ENCODE measurements at regions not wholly inside any gene's neighbourhood (a gene's known extent, or its start where the extent isn't known, plus 50 kb on each side); places are given as distances from the start of the nearest gene placed in this dataset.

DNA sequence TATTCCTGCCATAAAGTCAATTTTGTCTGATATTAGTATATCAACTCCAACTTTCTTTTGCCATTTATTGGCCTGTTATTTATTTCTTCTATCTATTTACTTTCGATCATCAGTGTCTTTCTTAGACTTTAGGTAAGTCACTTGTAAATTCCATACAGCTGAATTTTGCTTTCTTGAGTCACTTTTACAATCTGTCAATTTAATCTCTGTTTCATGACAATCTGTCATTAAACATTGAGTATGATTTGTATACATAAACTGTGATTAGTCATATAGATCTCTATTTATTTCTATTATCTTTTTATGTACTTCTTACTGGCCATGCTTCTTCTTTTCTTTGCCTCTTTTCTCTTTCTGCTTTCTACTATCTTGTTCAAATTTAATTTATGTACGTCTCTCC is 160.1 kb downstream of the TMA16 start:
- no peak for FAIRE-seq
- DNase-seq (ENCODE audit: insufficient read length, low spot score) = no peak
- TF ChIP-seq POLR2A (IDR thresholded peaks at IDR 0.05; ENCODE audit: low read depth, low read length) = no peak

DNA sequence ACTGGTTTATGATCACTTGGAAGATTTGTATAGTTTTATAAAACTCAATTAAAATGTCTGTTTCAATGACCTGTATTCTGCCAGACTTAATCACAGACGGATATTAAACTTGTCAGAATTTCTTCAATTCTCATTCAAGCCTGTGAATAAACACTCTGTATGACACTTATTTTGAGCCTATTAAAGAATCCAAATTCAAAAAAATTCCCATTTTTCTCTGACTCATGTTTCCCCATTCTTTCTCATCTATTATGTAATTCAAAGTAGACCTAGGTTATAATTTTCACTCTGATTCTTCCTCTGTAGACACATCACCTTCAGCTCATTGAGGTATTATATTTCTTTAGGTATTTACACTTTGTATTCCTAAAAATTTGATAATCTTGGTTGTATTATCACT is 166.1 kb downstream of the TMA16 start:
- DNase-seq (ENCODE audit: insufficient read length, low spot score) = no peak
- no peak for FAIRE-seq
- no peak for TF ChIP-seq POLR2A (IDR thresholded peaks at IDR 0.05; ENCODE audit: low read depth, low read length)

DNA sequence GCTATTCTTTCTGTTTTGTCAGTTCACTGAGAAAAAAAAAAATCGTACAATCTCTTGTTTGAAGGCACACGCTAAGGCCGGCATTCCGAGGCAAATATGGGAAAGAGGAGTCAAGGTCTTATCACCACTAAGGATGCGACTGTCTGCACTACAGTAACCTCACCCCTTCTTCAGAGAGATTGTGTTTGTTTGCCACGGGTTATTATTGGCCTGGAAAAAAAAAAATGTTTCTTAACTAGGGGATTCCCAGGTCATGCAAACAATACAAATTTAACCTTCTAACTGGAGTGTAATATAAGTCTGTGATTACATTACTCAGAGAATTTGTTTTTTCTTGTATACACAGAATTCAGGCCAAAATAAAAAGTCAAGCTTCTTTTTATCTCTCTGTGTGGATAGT is 168.3 kb downstream of the TMA16 start:
- no peak for DNase-seq (ENCODE audit: insufficient read length, low spot score)
- no peak for TF ChIP-seq POLR2A (IDR thresholded peaks at IDR 0.05; ENCODE audit: low read depth, low read length)
- FAIRE-seq = no peak

DNA sequence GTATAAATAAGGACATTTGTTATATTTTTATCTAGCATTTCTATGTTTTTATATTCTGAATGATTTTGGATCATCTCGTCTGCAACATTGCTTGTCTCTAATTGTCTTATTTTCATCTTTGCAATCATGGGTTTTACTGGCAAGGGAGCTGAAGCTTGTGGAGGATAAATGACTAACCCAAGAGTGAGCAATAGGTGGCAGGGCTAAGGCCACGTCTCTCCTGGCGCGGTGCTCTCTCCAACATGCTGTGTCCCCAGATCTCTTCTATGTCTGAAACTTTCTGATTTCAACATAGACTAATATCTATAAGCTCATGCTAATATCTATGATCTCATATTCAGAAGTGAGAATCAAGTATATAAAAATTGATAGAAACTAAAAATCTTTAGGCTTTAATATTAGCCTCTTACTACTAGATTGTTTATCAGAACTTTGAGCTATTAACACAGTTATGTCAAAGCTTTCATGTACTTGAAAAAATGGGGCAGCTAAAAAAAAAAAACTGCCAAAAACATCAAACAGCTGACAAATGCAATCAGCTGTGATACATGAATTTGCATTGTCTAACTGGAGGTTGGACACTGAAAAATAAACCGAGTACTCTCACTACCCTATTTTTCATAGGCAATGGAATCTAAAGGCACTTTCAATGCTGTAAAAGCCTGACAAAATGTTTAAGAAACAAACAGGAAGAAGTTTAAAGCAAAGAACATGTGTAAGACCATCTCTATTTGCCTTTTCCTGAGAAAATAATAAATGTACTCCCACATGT is 169.2 kb downstream of the TMA16 start:
- FAIRE-seq (no peak), DNase-seq (ENCODE audit: insufficient read length, low spot score) (no peak)
- no peak for TF ChIP-seq POLR2A (IDR thresholded peaks at IDR 0.05; ENCODE audit: low read depth, low read length)

DNA sequence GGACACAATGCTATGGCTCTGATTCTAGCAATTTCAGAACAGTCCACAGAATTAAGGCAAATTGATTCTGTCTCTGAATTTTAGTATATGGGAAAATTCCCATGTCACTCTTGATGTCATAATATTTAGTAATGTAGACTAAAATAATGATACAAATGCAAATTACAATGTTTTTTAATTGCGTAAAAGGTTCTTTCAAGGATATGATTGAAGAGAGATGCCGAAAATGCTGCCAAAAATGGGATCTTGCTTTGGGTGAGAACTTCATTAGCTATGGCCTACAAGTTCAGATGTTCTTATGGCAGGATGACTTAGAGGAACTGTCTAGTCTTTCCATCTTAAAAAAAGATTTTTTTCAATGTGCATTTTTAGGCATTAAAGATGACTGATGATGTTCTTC is 170.6 kb downstream of the TMA16 start:
- FAIRE-seq (no peak), DNase-seq (ENCODE audit: insufficient read length, low spot score) (no peak)
- TF ChIP-seq POLR2A (IDR thresholded peaks at IDR 0.05; ENCODE audit: low read depth, low read length) = no peak

DNA sequence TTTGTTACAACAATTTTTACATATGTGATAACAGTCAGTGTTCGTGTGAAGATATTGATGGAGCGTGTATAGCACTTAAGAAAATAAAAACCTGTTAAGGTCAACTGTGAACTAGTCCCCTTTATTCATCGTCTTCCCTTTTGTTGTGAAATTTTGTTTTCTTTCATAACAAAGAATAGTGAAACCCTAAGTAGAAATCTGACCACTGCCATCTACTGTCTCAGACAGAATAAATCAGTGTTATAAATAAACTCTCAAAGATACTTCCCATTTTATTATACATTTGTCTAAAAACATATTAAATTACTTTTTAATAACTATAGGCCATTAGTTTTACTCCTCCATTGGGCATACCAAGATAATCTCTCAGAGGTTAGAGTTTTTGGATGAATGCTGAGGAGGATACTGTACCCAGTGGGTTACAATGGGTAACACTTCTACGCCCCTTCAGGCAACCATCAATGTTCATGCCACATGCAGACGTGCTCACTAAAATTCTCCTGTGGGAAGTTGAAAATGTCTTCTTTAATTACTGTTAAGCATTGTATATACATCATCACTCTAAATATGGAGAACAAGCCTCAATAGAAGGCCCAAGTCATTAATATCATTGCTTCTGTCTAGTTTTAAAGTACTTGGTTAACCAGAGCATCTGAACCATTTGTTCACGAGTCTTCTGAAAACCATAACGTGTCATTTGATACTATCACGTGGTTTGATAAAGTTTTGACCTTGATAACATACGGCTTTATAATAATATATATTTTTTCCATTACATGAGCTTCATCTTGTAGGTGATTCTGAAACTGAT is 171.2 kb downstream of the TMA16 start:
- FAIRE-seq (no peak), DNase-seq (ENCODE audit: insufficient read length, low spot score) (no peak)
- TF ChIP-seq POLR2A (IDR thresholded peaks at IDR 0.05; ENCODE audit: low read depth, low read length) = no peak

DNA sequence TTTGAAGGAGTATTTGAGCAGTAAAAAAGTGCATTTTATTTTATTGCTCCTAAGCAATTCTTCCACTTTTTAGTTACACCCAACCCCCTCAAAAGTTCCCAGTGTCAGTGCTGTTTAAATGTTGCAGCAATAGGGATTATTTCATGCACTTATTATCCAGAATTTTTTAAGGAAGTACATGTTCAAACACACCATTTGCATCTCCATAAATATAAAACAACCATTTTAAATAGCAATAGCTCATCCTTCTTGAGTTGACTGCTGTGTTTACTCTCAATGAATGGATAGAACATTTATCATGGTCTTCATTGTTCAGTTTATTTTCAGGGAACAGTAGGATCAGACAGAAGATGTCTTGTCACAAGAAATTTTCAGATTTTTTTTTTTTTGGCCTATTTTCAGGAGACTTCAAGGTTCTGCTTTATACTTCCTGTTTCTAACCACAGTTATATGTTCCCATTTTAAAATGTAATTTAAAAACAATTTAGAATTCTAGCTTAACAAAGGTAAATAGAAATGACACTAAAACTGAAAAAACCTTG is 171.9 kb downstream of the TMA16 start:
- no peak for TF ChIP-seq POLR2A (IDR thresholded peaks at IDR 0.05; ENCODE audit: low read depth, low read length)
- no peak for DNase-seq (ENCODE audit: insufficient read length, low spot score)
- no peak for FAIRE-seq

DNA sequence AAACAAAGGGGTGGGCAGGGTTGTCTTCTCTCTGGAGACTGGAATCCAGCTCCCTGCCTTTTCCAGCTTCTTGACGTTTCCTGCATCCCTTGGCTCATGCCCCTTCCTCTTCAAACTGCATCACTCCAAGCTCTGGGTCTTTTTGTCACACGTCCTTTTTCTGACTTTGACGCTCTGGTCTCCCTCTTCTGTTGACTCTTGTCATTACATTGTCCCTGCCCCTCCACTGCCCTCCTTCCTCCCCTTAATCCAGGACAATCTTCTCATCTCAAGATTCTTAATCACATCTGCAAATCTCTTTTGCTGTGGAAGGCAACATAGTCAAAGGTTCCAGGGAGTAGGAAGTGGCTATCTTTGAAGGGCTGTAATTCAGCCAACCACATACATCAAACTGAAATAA is 178.3 kb downstream of the TMA16 start:
- DNase-seq (ENCODE audit: insufficient read length, low spot score) (no peak), FAIRE-seq (no peak)
- TF ChIP-seq POLR2A (IDR thresholded peaks at IDR 0.05; ENCODE audit: low read depth, low read length) = no peak

DNA sequence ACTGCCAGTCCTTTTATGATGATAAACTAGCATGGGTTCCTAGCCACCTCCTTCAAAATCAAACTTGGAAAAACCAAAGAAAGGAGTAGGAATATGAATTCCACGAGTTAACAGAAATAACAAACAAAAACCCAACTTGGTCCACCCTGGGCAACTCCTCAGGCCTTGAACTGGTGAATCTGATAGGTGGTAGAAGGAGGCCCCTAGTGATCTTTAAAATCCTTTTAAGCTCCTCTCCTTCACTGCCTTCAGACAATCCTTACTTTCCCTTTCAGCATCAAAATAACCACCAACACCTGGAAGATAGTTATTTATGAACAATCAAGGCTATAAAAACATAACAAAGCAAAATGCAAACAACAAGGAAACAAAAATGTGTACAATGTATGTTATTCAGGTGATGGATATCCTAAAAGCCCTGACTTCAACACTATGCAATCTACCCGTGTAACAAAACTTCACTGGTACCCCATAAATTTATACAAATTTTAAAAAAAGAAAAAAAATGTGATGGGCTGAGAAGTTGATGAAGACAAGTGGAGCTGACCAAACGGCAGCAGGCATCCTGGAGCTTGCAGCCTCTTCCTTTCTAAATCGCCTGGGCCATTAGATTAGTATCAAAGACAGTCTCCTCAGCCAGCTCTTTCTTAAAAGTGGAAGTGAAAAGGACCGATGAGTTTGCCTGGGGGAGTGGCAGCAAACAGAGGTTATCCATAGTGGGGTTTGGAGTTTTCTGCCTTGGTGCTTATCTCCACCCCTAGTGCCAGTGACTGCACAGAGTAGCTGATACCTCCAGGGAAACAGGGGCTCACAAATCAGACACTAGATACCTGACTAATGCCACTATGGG is 179.6 kb downstream of the TMA16 start:
- FAIRE-seq = no peak
- DNase-seq (ENCODE audit: insufficient read length, low spot score) = no peak
- no peak for TF ChIP-seq POLR2A (IDR thresholded peaks at IDR 0.05; ENCODE audit: low read depth, low read length)

DNA sequence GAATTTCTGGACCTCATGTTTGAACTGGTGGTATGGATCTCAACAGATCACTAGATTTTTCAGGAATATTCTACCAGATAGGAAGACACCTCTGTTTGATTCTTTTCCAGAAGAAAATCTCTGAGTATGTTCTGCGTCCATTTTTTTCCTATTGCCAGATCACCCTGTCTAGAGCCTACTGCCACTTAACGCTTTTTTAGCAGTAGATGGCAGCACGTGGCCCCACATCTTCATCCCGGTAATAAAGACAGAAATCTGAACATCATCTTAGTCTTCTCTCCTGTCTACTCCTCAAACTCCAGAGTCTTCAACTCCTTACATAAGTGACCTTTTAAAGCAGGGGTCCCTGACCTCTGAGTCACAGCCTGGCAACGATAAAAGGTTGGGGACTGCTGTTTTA is 184.7 kb downstream of the TMA16 start:
- no peak for DNase-seq (ENCODE audit: insufficient read length, low spot score)
- FAIRE-seq = peak; percentile 23
- no peak for TF ChIP-seq POLR2A (IDR thresholded peaks at IDR 0.05; ENCODE audit: low read depth, low read length)

DNA sequence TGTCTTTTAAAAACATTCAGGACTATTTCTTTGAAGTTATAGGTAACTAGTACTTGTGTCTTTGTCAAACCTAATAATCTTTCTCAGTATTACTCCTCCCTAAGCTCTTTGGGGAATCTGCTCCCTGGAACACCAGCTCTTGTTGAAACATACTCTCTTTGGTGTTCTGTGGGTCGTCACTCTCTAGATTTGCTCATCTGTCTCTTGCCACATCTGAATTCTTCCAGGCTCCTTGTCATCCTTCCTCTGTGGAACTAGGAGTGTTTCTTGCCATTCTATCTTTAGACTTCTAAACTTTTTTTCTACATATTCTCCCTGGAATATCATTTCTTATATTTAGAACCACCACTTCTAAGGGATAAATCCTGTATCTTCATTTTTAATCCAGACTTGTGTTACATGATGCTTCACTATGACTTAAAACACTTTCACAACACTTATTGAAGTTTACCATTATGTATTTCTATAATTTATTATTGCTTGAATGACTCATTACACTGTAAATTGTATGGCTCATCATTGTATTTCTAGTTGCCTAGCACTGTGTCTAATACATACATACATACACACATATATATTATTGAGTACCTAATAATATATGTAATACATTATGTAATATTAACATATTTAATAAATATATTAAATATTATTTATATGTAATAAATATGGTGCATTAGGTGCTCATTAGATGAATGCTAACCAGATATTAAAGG is 186.1 kb downstream of the TMA16 start:
- no peak for FAIRE-seq

DNA sequence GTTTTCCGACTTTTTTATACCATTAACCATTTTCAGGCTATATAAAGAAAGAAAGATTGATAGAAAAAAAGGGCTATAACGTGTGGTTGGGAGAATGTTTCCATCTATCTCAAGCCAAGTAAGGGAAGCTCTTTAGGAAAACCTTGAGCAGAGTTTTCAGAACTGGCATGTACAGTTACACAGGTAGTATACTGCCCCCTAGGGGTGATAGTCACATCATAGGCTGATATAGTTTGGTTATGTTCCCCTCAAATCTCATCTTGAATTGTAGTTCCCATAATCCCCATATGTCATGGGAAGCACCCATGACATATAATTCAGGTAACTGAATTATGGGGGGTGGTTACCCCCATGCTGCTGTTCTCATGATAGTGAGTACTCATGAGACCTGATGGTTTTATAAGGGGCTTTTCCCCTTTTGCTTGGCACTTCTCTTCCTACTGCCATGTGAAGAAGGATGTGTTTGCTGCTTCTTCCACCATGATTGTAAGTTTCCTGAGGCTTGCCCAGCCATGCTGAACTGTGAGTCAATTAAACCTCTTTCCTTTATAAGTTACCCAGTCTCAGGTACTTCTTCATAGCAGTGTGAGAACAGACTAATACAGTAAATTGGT is 186.8 kb downstream of the TMA16 start:
- FAIRE-seq (peak; percentile 27), DNase-seq (ENCODE audit: insufficient read length, low spot score) (no peak)
- no peak for TF ChIP-seq POLR2A (IDR thresholded peaks at IDR 0.05; ENCODE audit: low read depth, low read length)

More for the DNA sequence above, 186.1 kb downstream of the TMA16 start:
- DNase-seq (ENCODE audit: insufficient read length, low spot score) = no peak
- TF ChIP-seq POLR2A (IDR thresholded peaks at IDR 0.05; ENCODE audit: low read depth, low read length) = no peak

DNA sequence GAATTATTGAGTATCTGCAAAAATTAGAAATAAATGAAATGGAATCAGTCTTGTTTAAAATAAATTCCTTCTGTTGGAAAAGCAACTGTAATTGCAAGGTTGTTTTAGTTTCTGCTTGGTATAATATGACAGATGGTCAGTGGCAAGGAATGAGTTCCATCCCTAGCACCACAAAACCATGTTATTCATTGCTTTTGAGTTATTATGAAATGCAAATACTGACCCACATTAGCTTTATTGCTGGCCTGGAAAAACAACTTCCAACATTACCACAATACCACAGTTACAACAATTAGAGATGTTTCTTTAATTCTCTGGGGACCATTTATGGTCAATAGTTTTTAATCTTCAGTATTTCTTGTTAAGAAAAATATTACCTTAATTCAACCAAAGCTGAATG is 194.4 kb downstream of the TMA16 start:
- no peak for TF ChIP-seq POLR2A (IDR thresholded peaks at IDR 0.05; ENCODE audit: low read depth, low read length)
- no peak for DNase-seq (ENCODE audit: insufficient read length, low spot score)
- FAIRE-seq = no peak

Measured in H54 (cell line).